IPS-15b (cell line): ENCODE measurements at regions not wholly inside any gene's neighbourhood (a gene's known extent, or its start where the extent isn't known, plus 50 kb on each side); places are given as distances from the start of the nearest gene placed in this dataset.

Experiments
- H3K27me3 ChIP-seq: one replicate; pipeline ENCODE4 v1.6.1; 2013; ENCODE audit warnings: low read length; ENCODE audit not compliant: control insufficient read depth, insufficient read depth
- H3K36me3 ChIP-seq: one replicate; pipeline ENCODE4 v1.6.1; 2013; ENCODE audit warnings: low read length; ENCODE audit not compliant: control insufficient read depth, insufficient read depth
- H3K4me1 ChIP-seq: one replicate; pipeline ENCODE4 v1.6.1; 2013; ENCODE audit warnings: mild to moderate bottlenecking, low read length; ENCODE audit not compliant: control insufficient read depth, insufficient read depth
- H3K4me3 ChIP-seq: one replicate; pipeline ENCODE4 v1.5.1; 2013; ENCODE audit warnings: low read depth, low read length
- H3K9ac ChIP-seq: one replicate; pipeline ENCODE4 v1.6.1; 2013; ENCODE audit warnings: low read depth, mild to moderate bottlenecking, low read length
- H3K9me3 ChIP-seq: one replicate; pipeline ENCODE4 v1.6.1; 2013; ENCODE audit warnings: mild to moderate bottlenecking, low read length; ENCODE audit not compliant: control insufficient read depth, insufficient read depth

DNA sequence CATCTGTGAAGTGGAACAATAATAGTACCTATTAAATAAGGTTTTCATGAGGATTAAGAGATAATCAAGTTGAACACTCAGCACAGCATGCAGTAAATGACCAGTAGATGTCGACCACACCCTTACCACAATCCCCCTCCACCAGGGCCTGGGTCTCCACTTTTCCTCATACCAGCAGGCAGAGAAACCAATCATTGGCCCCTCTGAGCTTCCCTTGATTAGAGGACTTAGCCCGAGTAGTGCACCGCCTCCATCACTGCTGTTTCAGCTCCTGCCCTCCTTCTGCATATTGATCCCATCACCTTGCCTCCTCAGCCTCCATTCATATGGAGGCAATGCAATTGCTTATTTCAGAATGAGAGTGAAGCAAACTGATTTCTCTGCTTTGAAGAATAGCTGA lies 96.5 kb upstream of the CDH11 start:
- Histone ChIP-seq H3K36me3 (no peaks in the 10 kb centered on the region), H3K9ac (no peak overlapping the region), H3K9me3 (no peaks in the 10 kb centered on the region), H3K27me3 (peaks cover 34% of the 10 kb centered on the region), H3K4me1 (peaks cover 15% of the 10 kb centered on the region), H3K4me3 (no peak overlapping the region)

DNA sequence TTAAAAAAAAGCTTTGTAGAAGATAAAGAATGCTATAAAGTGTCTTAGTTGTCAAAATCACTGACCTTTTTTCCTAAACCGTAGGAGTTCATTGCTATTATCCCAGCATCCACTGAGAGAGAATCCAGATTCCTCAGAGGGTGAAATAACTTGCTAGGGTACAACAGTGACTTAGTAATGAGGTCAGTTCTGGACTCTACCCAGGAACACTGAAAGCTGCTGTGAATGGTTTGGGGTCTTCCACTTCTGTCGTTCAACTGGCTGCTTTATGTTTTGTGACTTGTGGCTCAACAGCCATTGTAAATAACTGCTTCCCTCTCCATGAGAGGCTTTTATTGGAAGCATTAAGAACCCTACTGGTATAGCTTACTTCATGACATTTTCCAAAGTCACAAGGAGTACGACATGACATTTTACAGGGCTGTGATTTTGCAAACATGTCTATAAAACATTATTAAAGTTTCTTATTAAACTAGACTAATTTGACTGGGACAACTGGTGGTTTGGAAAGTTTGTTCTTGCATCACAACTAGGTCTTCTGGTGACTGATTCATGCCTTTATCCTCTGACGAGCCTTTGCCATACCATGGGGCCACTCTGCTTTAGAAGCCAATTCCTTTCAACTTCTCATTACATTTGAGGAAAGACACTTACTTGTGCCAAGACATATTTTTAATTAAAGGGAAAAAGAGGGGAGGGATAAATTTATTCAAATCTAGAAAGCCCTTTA lies 92.2 kb upstream of the CDH11 start:
- H3K9ac ChIP-seq: no peak overlapping the region
- H3K9me3 ChIP-seq: no peaks in the 10 kb centered on the region
- H3K4me1 ChIP-seq: peaks cover 5% of the 10 kb centered on the region
- no peaks in the 10 kb centered on the region for H3K36me3 ChIP-seq
- no peak overlapping the region for H3K4me3 ChIP-seq
- peaks cover 10% of the 10 kb centered on the region for H3K27me3 ChIP-seq

DNA sequence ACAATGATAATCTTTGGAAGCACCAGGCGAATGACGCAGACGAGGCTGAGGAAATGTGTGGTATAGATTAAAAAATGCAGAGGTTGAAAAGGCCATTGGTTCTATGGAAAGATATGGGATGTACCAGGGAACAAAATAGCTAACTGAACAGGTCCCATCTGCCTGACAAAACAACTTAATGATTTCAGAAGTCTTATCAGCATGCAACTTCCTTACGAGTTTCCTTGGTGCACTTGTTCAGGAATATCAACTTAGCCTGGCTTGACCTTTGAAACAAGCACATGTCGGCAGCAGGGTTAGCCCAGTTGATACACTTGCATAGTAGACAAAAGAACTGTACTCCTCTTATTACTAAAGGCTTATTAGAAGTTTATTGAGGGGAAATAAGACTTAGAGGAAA lies 90.9 kb upstream of the CDH11 start:
- no peaks in the 10 kb centered on the region for H3K9me3 ChIP-seq
- no peaks in the 10 kb centered on the region for H3K4me1 ChIP-seq
- H3K27me3 ChIP-seq: peaks cover 10% of the 10 kb centered on the region
- H3K36me3 ChIP-seq: no peaks in the 10 kb centered on the region
- H3K9ac ChIP-seq: no peak overlapping the region
- no peak overlapping the region for H3K4me3 ChIP-seq

DNA sequence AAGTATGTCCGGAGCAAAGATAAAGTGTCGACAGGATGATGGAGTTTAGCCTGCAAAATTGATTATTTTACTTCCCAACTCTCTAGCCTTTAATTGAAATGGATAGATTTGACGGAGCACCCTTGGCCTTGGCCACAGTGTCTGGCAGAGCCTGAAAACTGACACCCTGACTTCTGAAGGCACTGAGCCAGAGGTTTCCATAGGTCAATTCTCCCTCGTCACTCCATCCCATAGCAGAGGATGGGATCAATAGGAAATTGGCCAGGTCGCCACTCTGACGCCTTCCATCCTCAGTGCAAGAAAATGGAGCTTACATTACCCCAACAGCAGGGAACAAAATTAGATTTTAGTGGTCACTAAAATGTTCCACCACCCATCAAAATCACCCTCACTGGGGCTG lies 90.4 kb upstream of the CDH11 start:
- Histone ChIP-seq H3K9me3 (no peaks in the 10 kb centered on the region), H3K4me1 (no peaks in the 10 kb centered on the region), H3K4me3 (no peak overlapping the region), H3K36me3 (no peaks in the 10 kb centered on the region), H3K27me3 (peaks cover 6% of the 10 kb centered on the region), H3K9ac (no peak overlapping the region)

DNA sequence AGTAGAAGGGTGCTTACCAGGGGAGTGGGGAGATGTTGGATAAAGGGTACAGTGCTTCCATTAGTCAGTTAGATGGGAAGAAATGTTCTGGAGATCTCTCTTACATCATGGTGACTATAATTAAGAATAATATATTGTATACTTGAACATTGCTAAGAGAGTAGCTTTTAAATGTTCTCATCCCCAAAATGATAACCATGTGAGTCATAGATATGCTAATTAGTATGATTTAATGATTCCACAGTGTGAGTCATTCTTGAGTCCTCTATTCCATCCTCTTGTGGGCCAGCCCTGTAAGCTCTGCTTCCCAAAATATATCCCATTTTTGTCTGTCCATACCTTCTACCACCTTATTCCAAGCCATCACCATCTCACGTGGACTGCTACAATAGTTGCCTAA lies 80.6 kb upstream of the CDH11 start:
- no peaks in the 10 kb centered on the region for H3K9me3 ChIP-seq

DNA sequence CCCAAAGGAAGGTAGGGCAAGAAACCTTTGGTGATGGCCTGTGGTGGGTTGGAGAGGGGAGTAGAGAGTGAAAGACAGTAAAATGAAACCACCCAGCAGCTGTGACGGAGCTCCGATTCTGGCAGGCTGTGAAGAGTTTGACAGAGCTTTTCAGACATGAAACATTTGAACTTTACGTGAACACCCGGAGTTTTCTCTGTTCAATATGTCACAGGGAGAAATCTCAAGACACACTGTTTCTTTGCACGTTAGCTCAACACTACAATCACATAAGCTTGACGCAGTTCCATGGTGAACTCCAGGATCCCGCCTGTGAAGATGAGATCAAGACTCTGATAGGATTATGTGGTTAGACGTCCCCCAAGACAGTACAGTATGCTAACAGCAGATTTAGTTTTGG lies 79.6 kb upstream of the CDH11 start:
- Histone ChIP-seq H3K36me3 (no peaks in the 10 kb centered on the region), H3K9ac (no peak overlapping the region), H3K4me1 (no peaks in the 10 kb centered on the region)

More for the DNA sequence above, 80.6 kb upstream of the CDH11 start:
- Histone ChIP-seq H3K27me3 (no peaks in the 10 kb centered on the region), H3K9ac (no peak overlapping the region), H3K4me1 (no peaks in the 10 kb centered on the region), H3K36me3 (no peaks in the 10 kb centered on the region), H3K4me3 (no peak overlapping the region)

DNA sequence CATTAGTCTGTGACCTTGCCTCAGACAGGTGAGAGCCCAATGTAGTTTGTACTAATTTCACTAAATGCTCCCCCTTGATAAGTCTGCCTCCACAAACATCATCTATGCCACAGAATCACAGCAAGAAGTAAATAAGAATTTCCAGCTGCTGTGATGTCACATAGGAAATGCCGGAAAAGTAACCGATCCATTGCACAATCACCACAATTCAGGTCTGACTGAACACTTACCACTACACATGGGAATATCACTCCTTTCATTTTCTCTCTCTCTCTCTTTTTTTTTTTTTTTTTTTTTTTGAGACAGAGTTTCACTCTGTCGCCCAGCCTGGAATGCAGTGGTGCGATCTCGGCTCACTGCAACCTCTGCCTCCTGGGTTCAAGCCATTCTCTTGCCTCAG lies 79.0 kb upstream of the CDH11 start:
- H3K4me3 ChIP-seq: no peak overlapping the region
- H3K27me3 ChIP-seq: no peaks in the 10 kb centered on the region
- H3K36me3 ChIP-seq: no peaks in the 10 kb centered on the region
- H3K9ac ChIP-seq: no peak overlapping the region
- no peaks in the 10 kb centered on the region for H3K4me1 ChIP-seq
- H3K9me3 ChIP-seq: no peaks in the 10 kb centered on the region

More for the DNA sequence above, 79.6 kb upstream of the CDH11 start:
- Histone ChIP-seq H3K4me3 (no peak overlapping the region), H3K27me3 (no peaks in the 10 kb centered on the region), H3K9me3 (no peaks in the 10 kb centered on the region)

DNA sequence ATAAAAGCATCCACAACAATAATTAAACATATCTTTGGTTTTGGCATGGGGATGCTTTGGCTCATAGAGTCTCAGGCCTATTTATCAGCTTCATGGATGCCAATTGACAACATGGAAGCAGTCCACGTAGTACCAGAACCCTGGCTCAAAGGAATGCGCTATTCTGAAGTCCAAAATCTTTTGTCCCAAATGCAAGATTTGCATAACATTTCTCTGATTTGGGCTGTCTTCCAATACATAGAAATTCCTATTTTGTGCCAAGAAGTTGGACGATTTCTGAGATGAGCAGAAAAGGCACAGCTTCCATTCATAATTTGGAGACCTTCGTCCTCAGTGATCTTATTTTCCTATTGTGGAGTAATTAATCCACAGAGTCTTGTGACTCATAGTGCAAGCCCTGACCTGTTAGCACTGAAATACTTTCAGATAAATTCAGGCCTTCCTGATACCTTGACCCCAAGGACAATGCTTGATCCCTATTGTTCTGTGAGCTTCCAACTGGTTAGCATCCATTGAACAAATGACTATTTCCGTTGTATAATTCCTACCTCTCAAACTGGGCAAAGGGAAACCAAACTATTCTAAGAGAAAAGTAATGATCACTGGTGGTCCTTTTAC lies 78.4 kb upstream of the CDH11 start:
- Histone ChIP-seq H3K4me1 (no peaks in the 10 kb centered on the region), H3K27me3 (no peaks in the 10 kb centered on the region), H3K36me3 (no peaks in the 10 kb centered on the region), H3K4me3 (no peak overlapping the region), H3K9ac (no peak overlapping the region), H3K9me3 (no peaks in the 10 kb centered on the region)

DNA sequence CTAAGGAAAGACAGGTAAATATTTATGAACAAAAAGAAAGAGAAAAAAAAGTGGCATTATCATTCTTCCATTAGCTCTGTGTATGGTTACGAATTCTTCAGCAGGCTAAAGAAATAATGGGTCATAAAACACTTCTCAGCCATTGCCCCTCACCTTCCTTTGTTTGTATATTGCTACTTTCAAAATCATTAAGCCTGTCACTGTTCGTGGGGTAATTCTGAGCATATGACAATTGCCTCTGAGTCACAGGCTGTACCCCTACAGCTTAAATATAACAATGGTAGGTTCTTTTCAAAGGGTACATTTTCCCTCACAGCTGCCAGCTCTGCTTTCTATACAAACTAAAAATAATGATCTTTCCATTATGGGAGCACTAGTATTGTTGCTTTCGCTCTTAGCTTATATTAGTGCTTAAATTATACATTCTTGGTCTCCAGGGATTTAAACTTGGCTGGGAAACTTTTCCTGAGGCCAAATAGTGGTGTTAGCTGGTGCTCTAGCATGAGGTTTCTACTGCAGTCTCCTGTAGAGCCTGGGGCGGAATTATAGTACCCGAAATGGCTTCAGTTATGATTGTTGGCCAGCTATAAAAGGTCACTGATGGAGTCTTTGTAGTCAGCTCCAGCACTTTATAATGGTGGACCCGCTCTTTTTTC lies 74.7 kb upstream of the CDH11 start:
- H3K36me3 ChIP-seq: no peaks in the 10 kb centered on the region

DNA sequence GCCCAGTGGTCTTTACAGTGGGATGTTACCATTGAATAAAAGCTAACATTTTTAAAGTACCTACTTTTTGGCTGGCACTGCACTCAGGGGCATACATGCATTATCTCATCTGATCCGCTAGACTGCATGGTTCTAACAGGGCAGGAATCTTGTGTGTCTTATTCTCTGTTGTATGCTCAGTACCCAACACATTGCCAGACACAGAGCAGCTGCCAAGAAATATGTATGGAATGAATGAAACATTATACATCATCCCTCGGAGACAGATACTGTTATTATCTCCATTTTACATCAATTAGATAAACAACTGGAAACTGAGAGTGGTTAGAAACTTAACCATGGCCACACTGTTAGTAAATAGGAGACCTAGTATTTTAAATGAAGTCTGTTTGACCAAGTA lies 74.1 kb upstream of the CDH11 start:
- Histone ChIP-seq H3K4me3 (no peak overlapping the region), H3K27me3 (no peaks in the 10 kb centered on the region), H3K4me1 (no peaks in the 10 kb centered on the region), H3K9ac (no peak overlapping the region), H3K9me3 (no peaks in the 10 kb centered on the region), H3K36me3 (no peaks in the 10 kb centered on the region)

More for the DNA sequence above, 74.7 kb upstream of the CDH11 start:
- no peaks in the 10 kb centered on the region for H3K27me3 ChIP-seq
- H3K9ac ChIP-seq: no peak overlapping the region
- no peak overlapping the region for H3K4me3 ChIP-seq
- no peaks in the 10 kb centered on the region for H3K4me1 ChIP-seq
- no peaks in the 10 kb centered on the region for H3K9me3 ChIP-seq

DNA sequence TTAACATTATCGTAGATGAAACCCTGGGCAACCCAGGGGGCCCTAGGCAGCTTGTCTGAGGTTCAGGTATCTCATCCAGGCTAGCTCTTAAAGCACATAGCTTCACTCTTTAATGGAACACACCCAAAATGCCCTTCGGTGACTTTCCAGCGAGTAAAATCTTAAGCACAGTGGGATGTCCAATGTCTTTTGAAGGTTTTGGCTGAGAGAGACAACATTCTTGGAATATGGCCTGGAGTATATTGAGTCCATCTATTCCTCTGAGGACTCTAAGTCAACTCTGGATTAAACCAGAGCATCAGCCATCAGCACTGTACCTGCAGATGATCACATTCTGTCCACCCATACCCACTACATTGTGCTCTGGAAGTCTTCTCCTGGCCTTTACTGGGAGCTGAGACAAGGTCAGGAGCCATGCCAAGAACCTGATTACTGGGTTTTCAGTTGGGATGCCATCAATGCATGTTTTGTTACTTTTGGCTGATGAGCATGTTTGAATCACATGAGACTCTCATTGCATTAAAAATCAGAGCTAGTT lies 63.4 kb upstream of the CDH11 start:
- H3K4me1 ChIP-seq: no peaks in the 10 kb centered on the region
- H3K4me3 ChIP-seq: no peak overlapping the region
- no peaks in the 10 kb centered on the region for H3K27me3 ChIP-seq
- no peaks in the 10 kb centered on the region for H3K36me3 ChIP-seq
- no peak overlapping the region for H3K9ac ChIP-seq
- H3K9me3 ChIP-seq: no peaks in the 10 kb centered on the region
